NCI-H2196 (cell line): ENCODE measurements at regions not wholly inside any gene's neighbourhood (a gene's known extent, or its start where the extent isn't known, plus 50 kb on each side); places are given as distances from the start of the nearest gene placed in this dataset.

Source experiments
- DNase-seq: peaks from one replicate; lab custom pipeline; 2025; ENCODE audit not compliant: unreplicated experiment; lab: John Stamatoyannopoulos, UW

DNA sequence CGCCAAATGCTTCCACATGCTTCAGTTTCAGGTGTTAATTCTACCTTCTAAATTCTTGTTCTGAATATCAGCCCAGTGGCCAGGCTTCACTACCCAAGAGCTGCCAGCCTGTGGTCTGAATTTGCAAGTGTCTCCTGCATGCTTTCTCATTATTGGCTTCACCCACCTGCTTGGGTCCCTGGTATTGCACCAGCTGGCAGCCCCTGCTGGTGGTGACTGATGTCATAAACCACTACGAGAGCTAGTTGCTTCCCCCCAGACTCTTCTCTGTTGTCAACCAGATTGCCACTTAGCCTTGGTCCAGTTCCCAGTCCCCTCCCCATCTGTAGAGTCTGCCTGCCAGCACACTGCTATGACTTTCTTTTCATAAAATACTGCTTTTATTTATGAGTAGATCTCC, 197.7 kb upstream of the DUSP10 start:
- DNase-seq = no peak

DNA sequence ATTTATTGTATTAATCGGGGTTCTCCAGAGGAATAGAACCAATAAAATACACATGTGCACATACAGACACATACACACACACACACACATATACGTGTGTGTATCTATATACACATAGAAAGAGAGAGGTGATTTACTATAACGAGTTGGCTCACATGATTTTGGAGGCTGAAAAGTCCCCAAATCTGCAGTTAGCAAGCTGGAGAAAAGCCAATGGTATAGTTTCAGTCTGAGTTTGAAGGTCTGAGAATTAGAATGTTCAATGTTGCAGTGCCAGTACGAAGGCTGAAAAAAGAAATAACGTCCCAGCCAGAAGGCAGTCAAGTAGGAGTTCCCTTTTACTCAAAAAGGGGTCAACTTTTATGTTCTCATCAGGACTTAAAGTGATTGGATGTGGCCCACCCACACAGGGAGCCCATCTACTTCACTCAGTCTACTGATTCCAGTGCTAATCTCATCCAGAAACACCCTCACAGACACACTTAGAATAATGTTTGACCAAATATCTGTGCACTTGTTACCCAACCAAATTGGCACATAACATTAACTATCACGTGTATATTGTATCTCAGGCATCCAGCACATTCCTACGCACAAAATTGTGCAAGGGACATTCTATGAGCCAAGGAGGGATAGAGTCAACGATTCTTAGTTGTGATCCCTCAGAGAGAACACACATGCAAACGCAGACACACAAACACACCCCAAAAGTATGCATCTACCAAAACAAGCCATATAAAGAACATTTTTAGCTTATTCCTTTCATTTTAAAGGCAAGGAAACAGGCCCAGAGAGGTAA, 195.5 kb upstream of the DUSP10 start:
- DNase-seq = no peak

DNA sequence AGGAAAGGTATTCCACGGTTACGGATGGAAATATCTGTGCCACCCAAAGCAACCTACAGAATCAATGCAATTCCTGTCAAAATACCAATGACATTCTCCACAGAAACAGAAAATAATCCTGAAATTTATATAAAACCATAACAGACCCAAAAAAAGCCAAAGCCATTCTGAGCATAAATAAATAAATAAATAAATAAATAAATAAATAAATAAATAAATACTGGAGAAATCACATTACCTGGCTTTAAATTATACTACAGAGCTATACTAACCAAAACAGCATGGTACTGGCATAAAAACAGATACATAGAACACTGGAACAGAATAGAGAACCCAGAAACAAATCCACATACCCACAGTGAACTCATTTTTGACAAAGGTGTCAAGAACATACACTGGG, 191.9 kb upstream of the DUSP10 start:
- DNase-seq = no peak

DNA sequence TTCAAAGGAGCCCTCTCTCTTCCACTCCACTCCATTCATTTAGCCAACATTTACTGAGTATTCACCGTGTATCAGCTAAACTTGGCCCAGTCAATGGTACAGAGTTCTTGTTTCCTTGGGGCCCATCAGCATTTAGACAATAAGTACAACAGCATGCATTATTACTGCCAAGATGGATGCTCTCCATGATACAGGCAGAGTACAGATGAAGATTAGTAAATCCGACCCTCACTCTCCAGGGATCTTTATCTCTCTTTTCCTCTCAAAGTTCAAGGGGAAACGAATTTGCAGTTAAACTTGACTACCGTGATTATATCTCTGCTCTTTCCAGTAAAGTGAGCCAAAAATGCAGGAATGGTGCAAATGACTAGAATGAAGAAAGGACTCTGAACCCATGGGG, 184.6 kb upstream of the DUSP10 start:
- DNase-seq = no peak

DNA sequence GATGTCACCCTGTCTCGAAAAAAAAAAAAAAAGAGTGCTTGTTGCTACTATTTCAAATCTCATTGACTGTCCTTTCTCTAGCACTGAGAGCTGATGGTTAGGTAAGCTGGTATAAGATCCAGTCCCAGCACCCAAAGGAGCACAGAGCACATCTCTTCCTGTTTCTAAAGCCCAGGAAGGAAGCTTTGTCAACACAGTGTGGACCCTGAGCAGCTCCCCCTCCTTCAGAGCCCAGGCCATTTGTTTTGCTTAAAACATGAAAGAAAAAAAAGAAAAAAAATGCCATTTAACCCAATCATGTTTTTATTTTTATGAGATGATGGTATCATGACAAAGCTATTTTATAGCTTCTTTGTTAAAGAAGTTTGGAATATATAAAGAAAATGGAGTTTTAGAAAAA, 184.1 kb upstream of the DUSP10 start:
- DNase-seq = no peak

DNA sequence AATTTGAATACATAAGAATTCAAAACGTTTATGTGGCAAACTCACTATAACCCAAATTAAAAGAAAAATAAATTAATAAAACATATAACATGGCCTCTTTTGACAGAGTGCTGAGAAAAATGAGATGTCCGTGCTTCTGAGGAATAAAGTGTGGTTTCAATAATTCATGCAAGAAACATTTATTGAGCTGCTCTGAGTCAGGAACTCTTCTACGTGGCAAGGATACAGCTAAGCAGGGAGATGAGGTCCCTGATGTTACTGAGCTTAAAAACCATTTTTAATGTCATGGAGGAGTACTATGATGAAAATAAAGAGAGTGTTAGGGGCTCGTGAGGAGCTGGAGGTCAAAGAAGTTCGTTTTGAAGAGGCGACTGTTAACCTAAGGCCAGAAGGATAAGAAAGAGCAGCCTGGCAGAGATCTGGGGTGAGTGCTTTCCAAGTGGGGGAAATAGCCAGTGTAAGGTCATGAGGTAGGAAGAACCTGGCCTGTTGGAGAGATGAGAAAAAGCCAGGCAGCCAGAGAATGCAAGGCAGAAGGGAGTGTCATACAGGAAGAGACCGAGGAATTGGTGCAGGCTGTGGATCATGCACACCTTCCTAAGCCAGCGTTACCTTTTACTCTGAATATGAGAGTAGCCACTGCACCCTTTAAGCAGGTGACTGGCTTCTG, 182.2 kb upstream of the DUSP10 start:
- DNase-seq = no peak

DNA sequence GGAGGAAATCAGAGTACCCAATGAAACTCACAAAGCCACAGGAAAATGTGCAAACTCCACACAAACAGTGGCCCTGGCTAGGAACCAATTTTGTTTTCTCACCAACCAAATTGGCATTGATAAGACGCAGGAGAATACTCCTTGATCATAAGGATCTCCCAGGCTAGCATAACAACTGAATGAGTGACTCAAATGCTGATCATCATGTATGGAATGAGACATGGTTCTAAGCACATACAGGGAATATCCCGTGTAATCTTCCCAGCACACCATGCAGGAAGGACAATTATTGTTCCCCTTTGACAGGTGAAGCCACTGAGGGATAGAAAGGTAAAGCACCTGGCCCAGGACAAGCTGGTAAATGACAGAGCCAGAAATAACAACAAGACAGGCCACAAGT, 180.0 kb upstream of the DUSP10 start:
- no peak for DNase-seq

DNA sequence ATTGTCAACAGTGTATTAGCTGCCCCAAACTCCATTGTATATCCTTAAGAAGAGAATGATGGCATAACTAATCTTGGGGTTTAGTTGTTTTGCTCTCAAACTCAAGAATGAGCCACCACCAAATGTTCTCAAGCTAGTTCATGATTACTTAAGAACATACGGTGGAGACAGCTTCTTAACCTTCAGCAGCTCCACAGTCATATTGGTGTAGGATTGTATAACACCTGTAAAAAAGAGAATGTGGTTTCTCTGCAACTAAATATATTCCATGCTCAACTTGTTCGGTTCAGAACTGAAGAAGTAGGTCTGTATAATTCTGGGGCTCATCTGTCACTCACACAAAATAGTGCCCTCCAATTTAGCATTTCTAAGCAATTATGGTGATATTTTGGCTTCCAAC, 177.9 kb upstream of the DUSP10 start:
- DNase-seq = no peak

DNA sequence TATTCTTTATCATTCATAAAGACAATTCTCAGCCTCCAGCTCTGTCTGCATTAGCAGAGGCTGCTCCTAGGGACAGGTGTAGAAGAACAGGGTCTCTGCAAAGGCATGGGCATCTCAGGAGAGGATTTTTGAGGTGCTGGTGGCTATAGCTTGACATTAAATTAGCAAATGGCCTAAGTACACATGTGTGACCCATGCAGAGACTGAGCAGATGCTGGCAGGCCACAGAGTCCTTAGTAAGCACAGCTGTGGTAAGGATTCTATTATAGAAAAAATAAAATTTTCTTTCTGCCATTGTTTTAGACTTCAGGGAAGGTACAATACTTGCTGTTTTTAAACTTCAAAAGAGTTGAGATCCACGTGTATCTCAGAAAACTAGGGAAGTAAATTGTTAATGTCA, 177.5 kb upstream of the DUSP10 start:
- DNase-seq = no peak

DNA sequence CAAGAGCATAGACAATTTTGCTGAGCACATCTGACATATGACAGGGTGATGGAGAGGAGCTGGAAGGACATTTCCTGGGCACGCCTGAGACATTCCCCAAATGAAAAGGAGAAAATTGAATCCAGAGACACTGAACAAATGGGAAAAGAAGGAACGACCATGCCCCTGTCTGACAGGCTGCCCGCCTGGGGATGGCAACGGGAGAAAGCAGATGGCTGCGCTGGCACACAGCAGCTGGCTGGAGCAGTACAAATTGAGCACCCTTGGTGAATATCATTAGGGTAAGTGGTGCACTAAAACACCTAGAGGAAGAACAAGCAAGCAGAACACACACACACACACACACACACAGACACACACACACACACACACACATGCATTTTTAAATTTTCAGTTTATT, 174.3 kb upstream of the DUSP10 start:
- no peak for DNase-seq

DNA sequence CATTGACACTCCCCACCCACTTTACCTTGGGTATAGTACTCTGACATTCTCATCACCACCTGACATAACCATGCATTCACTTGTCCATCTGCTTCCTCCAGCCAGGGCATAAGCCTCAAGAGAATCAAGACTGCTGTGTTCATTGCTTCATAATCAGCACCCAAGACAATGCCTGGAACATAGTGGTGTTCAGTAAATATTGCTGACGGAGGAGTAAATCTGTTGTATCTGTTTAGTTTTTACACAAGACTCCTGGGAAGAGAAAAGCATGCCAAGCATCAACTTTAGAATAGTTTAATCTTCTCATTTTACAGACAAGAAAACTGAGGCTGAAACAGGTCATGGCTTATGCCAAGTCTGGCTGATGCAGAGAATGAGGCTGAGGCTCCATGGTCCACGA, 173.9 kb upstream of the DUSP10 start:
- DNase-seq = no peak

DNA sequence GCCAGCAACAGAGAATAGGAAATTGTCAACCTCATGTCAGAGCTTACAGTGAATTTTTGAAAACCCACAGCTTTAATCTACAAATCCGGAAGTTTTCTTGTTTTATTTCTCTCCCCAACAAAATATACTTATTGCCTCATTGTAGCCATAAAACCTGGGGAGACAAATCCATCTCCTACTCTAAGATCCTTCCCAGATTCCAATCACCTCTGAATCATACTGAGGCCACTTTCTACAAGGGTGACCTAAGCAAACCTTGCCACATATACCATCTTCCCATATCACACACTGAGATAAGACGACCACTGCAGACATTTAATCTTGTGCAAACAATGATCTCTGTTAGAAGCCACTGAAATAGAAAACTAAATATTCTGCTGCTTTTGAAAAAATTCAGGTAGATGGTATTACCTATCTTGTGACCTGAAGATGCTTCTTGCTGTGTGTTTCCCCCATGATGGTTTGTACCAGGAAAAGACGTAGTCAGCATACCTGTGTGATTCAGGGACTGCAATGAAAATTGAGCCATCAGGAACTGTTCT, 171.5 kb upstream of the DUSP10 start:
- no peak for DNase-seq

DNA sequence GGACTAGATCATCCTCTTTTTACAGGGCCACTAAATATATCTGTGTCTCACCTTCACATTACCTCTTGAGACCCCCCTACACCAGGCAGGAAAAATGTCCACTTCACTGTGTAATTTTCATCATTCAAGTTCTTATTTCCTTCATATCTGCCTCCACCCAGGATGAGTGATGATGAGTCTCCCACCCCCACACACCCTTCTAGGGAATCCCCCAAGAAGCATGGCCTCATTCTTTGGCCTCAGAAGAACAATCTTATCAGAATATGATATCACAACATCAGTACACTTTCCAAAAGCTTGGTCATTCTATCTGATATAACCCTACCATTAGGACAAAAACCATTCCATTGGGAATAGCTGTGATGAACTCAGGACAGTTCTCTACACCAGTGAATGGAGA, 170.3 kb upstream of the DUSP10 start:
- no peak for DNase-seq

DNA sequence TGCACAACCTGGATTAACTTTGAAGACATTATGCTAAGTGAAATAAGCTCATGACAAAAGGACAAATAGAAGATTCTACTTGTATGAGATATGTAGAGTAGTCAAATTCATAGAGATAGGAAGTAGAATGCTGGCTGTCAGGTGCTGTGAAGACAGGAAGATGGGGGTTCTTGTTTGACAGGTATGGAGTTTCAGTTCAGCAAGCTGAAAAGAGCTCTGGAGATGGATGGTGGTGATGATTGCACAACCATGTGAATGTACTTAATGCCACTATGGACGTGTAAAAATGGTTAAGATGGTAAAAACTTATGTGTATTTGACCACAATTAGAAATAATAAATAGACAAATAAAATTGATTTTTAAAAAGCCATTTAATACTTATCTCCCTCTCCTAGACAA, 169.8 kb upstream of the DUSP10 start:
- DNase-seq = no peak

DNA sequence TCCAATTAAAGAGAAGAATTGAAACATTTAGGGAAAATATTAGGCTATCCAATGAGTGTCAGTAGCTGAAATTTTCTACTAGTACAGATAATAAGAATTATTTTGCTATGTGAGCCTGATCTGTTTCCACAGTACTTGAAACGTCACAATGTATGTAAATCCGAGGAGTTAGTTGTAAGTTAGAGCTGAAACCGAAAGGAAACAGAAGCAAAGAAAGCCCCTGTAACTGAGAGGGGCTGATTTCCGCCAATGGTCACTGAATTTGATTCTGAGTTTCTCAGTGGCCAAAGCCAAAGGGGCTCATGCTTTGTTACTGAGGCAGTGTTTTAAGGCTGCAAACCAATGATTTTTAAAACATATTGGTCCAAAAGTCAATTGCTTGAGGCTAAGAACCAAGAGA, 168.3 kb upstream of the DUSP10 start:
- DNase-seq = no peak

DNA sequence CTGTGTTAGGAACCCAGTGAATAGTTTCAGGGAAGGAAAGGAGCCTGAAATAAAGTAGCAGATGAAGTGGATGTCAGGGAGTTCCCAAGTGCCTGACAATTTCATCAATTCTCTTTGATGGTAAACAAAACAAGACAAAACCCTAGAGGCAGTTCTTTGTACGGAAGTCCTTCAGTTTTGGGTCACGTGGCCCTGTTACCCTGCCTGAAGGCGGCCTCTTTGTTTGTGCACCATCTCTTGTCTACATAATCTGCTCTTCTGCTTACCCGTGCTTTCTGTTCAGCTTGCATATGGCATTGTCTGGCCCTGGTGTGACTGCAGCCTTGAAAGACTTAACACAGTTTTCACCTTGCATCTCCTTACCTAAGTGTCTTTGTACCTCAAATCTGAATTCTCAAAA, 166.7 kb upstream of the DUSP10 start:
- no peak for DNase-seq

DNA sequence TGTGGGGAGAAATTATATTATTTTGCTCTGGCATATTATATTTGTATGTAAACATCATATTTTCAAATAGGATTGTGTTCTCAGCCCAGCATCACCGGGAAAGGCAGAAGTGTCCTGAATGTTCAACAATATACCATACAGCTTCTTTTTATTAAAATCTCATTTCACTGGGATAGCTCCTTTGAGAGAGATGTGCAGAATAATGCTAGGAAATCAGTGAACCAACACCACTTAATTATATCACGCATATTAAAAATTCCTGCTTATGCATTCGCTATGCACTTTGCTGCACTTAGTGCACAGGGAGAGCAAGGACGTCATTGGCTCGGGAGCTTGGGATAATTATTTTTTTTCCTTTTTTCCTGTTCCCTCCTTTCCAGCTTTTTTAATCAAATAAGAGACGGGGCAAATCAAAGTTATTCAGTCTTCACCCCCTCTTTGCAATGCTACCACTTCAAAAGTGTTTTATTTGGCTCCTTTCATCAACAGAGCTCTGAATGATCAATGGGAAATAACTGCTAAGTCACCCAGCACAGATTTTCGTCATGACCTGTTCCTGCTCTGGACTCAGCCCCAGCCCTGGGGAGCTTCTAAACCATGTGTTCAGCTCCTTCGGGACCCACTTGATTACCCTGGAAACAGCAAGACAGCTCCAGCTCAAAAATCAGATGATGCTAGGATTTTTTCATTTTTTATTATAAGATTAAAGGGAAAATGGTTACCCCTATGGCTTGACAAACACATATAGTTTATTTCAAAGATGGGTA, 165.5 kb upstream of the DUSP10 start:
- DNase-seq = no peak

DNA sequence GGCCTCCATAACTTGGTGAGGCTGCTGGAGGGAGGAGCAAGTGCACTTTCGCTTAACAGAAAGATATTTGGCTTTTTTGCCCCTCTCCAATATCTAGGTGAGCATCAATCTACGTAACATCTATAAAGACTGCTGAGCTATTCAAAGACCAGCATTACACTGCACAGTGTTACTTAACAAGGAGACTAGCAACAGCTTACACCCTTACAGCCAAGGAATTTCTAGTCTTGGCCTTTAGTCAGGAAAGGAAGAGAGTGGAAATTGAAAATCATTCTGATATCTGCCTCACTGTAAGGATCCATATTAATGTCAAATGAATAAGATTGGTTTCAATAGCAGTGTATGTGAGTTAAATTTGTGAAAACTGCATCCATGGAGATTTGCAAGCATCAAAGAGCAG, 163.9 kb upstream of the DUSP10 start:
- no peak for DNase-seq

DNA sequence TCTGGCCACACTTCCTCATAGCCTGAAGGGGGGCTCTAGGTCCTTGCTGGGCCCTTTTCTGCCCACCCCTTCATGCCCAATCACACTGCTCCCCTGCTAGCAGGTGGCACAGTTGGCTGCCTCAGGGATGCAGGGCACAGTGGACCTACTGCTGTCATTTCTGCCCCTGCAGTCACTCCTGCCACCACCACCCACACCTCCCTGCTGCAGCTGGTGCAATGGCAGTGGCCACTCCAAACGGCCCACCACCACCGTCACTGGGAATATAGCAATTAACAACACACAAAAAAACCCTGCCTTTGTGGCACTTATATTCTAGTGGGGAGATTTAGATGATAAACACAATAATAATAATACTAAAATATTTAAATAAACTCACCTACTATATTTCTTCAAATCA, 162.4 kb upstream of the DUSP10 start:
- DNase-seq = no peak

DNA sequence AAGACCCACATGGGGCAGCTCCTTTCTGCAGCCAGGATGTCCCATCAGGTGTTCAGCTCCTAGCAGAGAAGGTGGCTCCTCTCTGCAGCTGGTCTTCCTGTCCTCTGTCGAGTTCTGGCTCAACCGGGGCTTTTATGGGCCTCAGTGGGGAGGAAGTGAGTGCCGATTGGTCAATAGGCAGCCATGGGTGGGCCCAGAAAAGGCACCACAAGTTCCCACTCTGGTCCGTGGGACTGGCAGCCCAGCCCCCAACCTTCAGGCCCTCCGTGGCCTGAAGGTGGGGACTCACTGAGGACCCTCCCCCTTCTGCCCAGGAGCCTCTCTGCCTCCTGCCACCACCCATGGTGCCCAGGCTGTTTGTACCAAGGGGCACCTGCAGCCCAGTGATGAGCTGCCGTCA, 161.7 kb upstream of the DUSP10 start:
- no peak for DNase-seq

DNA sequence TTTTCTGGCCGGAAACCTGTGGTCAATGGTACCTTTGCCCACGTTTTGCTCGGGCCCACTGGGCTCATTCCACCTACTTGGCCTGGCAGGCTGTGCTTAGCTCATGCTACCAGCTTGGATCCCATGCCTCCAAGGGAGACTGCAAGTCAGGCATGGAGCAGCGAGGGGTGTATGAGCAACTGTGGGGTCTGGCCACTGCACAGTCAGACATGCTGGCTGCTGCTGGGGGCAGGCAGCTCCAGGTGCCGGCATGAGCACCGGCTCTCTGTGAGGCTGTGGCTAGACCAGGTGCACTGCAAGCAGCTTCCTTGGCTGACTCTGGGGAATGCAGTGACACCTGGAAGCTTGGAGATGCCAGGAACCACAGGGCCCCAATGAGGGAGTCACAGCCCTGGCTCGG, 161.1 kb upstream of the DUSP10 start:
- no peak for DNase-seq

DNA sequence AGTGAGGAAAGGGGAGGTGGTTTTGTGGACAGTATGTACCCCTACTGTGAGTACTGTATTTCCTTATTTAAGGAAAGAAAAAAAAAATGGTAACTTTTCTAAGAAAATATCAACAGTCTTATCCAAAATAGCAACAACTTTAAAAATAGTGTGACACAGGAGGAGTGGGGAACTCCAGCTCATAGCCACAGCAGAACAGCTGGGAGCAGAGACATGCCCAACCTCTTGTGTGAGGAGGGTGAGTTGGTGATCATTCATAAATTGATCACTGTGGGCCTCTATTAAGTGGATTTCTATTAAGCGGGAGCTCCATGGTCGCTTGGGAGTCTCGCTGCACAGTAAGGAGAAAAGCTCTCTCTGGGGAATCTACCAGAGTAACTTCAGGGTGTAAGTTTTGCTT, 158.8 kb upstream of the DUSP10 start:
- DNase-seq = no peak
